Muscle of back (tissue), 3 donors: ENCODE measurements at regions not wholly inside any gene's neighbourhood (a gene's known extent, or its start where the extent isn't known, plus 50 kb on each side); places are given as distances from the start of the nearest gene placed in this dataset.
A peak's percentile ranks its signal among the peaks of the same experiment; 100 is the strongest.

Source experiments
- DNase-seq, 3 donors: peaks; one replicate each; pipeline versions ENCODE4 v3.0.0 to v3.0.0-alpha.2; 2013

- peak in 1 of 3 donors; percentile 41 for DNase-seq
These were observed 413.5 kb upstream of the SEL1L start for GRCh38 chr14:81946834-81947798.

- no peak for DNase-seq
These were observed 419.3 kb upstream of the SEL1L start for GRCh38 chr14:81952917-81953316.

- DNase-seq: no peak
These were observed 419.8 kb upstream of the SEL1L start for GRCh38 chr14:81953419-81953818.

GRCh38 chr14:81955123-81955522, 421.5 kb upstream of the SEL1L start:
- DNase-seq: no peak

- no peak for DNase-seq
These were observed 427.1 kb upstream of the SEL1L start for GRCh38 chr14:81960781-81961180.

- no peak for DNase-seq
These were observed 430.2 kb upstream of the SEL1L start for GRCh38 chr14:81963846-81964245.

GRCh38 chr14:81970307-81970706, 436.7 kb upstream of the SEL1L start:
- DNase-seq: no peak

- peak in 2 of 3 donors; percentile 30 to 58 for DNase-seq
These were observed 438.3 kb upstream of the SEL1L start for GRCh38 chr14:81971911-81972310.

- no peak for DNase-seq
These were observed 438.9 kb upstream of the SEL1L start for GRCh38 chr14:81972601-81973000.

GRCh38 chr14:81974543-81974942, 440.9 kb upstream of the SEL1L start:
- DNase-seq: peak in 1 of 3 donors; percentile 16

- no peak for DNase-seq
These were observed 447.1 kb upstream of the SEL1L start for GRCh38 chr14:81980601-81981306.

GRCh38 chr14:81981307-81981675, 447.6 kb upstream of the SEL1L start:
- DNase-seq: no peak

GRCh38 chr14:81982046-81982445, 448.4 kb upstream of the SEL1L start:
- DNase-seq: peak in 2 of 3 donors; percentile 32 to 44

GRCh38 chr14:81986005-81986404, 452.4 kb upstream of the SEL1L start:
- no peak for DNase-seq

- DNase-seq: no peak
These were observed 455.6 kb upstream of the SEL1L start for GRCh38 chr14:81989211-81989610.

GRCh38 chr14:81990312-81990761, 456.7 kb upstream of the SEL1L start:
- peak; percentile 53 to 79 (median 76) for DNase-seq

GRCh38 chr14:81991998-81992397, 458.3 kb upstream of the SEL1L start:
- DNase-seq: no peak

GRCh38 chr14:81993432-81993831, 459.8 kb upstream of the SEL1L start:
- no peak for DNase-seq

GRCh38 chr14:82003426-82003825, 469.8 kb upstream of the SEL1L start:
- peak; percentile 2 to 54 (median 39) for DNase-seq

- no peak for DNase-seq
These were observed 475.4 kb upstream of the SEL1L start for GRCh38 chr14:82009076-82009475.

GRCh38 chr14:82009993-82010392, 476.3 kb upstream of the SEL1L start:
- DNase-seq: no peak

GRCh38 chr14:82011460-82011859, 477.8 kb upstream of the SEL1L start:
- no peak for DNase-seq

- DNase-seq: no peak
These were observed 495.4 kb upstream of the SEL1L start for GRCh38 chr14:82029038-82029437.
